Tibial artery (tissue), 4 donors: ENCODE measurements at regions not wholly inside any gene's neighbourhood (a gene's known extent, or its start where the extent isn't known, plus 50 kb on each side); places are given as distances from the start of the nearest gene placed in this dataset.

Experiments
- DNase-seq, 2 donors: peaks; one replicate each; pipeline ENCODE4 v3.0.0-alpha.2; 2019
- H3K27ac ChIP-seq, 2 donors: fragments of 200-600 bp; sonication (generic) in 1 of 2; 1 replicate in 1 of 2; 2 replicates in 1 of 2; pipeline ENCODE4 v1.5.1; 2018 to 2019; ENCODE audit warnings: mild to moderate bottlenecking in 1 of 2
- H3K27me3 ChIP-seq, 2 donors: fragments of 200-600 bp; sonication (generic) in 1 of 2; one replicate each; pipeline versions ENCODE4 v1.5.1 to v1.6.0; 2016 to 2019
- H3K36me3 ChIP-seq, 3 donors: fragments of 200-600 bp; sonication (generic) in 2 of 3; one replicate each; pipeline ENCODE4 v1.5.1; 2016 to 2019; ENCODE audit warnings: mild to moderate bottlenecking in 2 of 3
- H3K4me1 ChIP-seq, 4 donors: fragments of 200-600 bp; sonication (generic) in 2 of 4; 1 replicate in 3 of 4; 2 replicates in 1 of 4; pipeline ENCODE4 v1.5.1; 2016 to 2019
- H3K4me3 ChIP-seq, 2 donors: fragments of 200-600 bp; sonication (generic) in 1 of 2; 1 replicate in 1 of 2; 2 replicates in 1 of 2; pipeline ENCODE4 v1.5.1; 2018 to 2019; ENCODE audit warnings: mild to moderate bottlenecking in 2 of 2
- H3K9me3 ChIP-seq, 3 donors: fragments of 200-600 bp; sonication (generic) in 1 of 3; one replicate each; pipeline ENCODE4 v1.5.1; 2016 to 2019
- CTCF ChIP-seq, 2 experiments: fragments of 200-600 bp in 1 of 2; fragments of 450-650 bp in 1 of 2; IDR thresholded peaks; one replicate each; pipeline ENCODE4 v1.5.1; 2017 to 2019; ENCODE audit warnings: antibody characterized with exemption in 2 of 2, mild to moderate bottlenecking in 1 of 2, moderate library complexity in 1 of 2
- intact Hi-C: fragments of 100-400 bp; cut with DNase I; formaldehyde crosslinking; loops from one replicate; pipeline ENCODE4 v1.15.0; 2023; ENCODE audit warnings: low total_unique reads

- intact Hi-C loops = no loop called here
- no peaks in the 10 kb centered on the region for H3K9me3 ChIP-seq
- no peak for TF ChIP-seq CTCF (IDR thresholded peaks at IDR 0.05)
- H3K36me3 ChIP-seq = no peaks in the 10 kb centered on the region
- no peak overlapping the region for H3K27ac ChIP-seq
- no peak overlapping the region for H3K4me3 ChIP-seq
- DNase-seq = no peak
- H3K27me3 ChIP-seq = no peaks in the 10 kb centered on the region
- H3K4me1 ChIP-seq = no peaks in the 10 kb centered on the region
Observed at GRCh38 chr3:144462337-144462736, 490.7 kb downstream of the DIPK2A start.

GRCh38 chr3:144463911-144464310 lies 492.3 kb downstream of the DIPK2A start:
- no peaks in the 10 kb centered on the region for H3K9me3 ChIP-seq
- H3K36me3 ChIP-seq = no peaks in the 10 kb centered on the region
- H3K27me3 ChIP-seq = no peaks in the 10 kb centered on the region
- no peak overlapping the region for H3K4me3 ChIP-seq
- intact Hi-C loops = no loop called here
- H3K4me1 ChIP-seq = no peaks in the 10 kb centered on the region
- TF ChIP-seq CTCF (IDR thresholded peaks at IDR 0.05) = no peak
- no peak for DNase-seq
- H3K27ac ChIP-seq = no peak overlapping the region

- TF ChIP-seq CTCF (IDR thresholded peaks at IDR 0.05) = no peak
- Histone ChIP-seq H3K36me3 (no peaks in the 10 kb centered on the region), H3K9me3 (no peaks in the 10 kb centered on the region), H3K27me3 (no peaks in the 10 kb centered on the region), H3K27ac (no peak overlapping the region), H3K4me1 (no peaks in the 10 kb centered on the region), H3K4me3 (no peak overlapping the region)
- DNase-seq = no peak
- intact Hi-C loops = no loop called here
Observed at GRCh38 chr3:144466114-144466513, 494.5 kb downstream of the DIPK2A start.

- no peaks in the 10 kb centered on the region for H3K4me1 ChIP-seq
- no peak overlapping the region for H3K27ac ChIP-seq
- no peaks in the 10 kb centered on the region for H3K36me3 ChIP-seq
- intact Hi-C loops = no loop called here
- no peak for TF ChIP-seq CTCF (IDR thresholded peaks at IDR 0.05)
- DNase-seq = no peak
- H3K27me3 ChIP-seq = no peaks in the 10 kb centered on the region
- no peaks in the 10 kb centered on the region for H3K9me3 ChIP-seq
- no peak overlapping the region for H3K4me3 ChIP-seq
Observed at GRCh38 chr3:144466540-144466939, 494.9 kb downstream of the DIPK2A start.

GRCh38 chr3:144470666-144471065 lies 499.0 kb downstream of the DIPK2A start:
- no peaks in the 10 kb centered on the region for H3K36me3 ChIP-seq
- H3K4me3 ChIP-seq = no peak overlapping the region
- intact Hi-C loops = no loop called here
- no peaks in the 10 kb centered on the region for H3K9me3 ChIP-seq
- H3K4me1 ChIP-seq = no peaks in the 10 kb centered on the region
- no peak for TF ChIP-seq CTCF (IDR thresholded peaks at IDR 0.05)
- H3K27me3 ChIP-seq = no peaks in the 10 kb centered on the region
- H3K27ac ChIP-seq = no peak overlapping the region
- DNase-seq = no peak

GRCh38 chr3:144477593-144477992 lies 506.0 kb downstream of the DIPK2A start:
- intact Hi-C loops = no loop called here
- H3K9me3 ChIP-seq = no peaks in the 10 kb centered on the region
- no peak overlapping the region for H3K4me3 ChIP-seq
- no peaks in the 10 kb centered on the region for H3K36me3 ChIP-seq
- DNase-seq = no peak
- H3K27me3 ChIP-seq = no peaks in the 10 kb centered on the region
- no peaks in the 10 kb centered on the region for H3K4me1 ChIP-seq
- no peak for TF ChIP-seq CTCF (IDR thresholded peaks at IDR 0.05)
- H3K27ac ChIP-seq = no peak overlapping the region
